ENCODE measurements at regions not wholly inside any gene's neighbourhood (a gene's known extent, or its start where the extent isn't known, plus 50 kb on each side); places are given as distances from the start of the nearest gene placed in this dataset.

- no peak for DNase-seq (ENCODE audit: insufficient read length, low spot score)
- no peak for FAIRE-seq
These were observed 65.0 kb upstream of the MEIS2 start for GRCh38 chr15:37165395-37165794.

DNA sequence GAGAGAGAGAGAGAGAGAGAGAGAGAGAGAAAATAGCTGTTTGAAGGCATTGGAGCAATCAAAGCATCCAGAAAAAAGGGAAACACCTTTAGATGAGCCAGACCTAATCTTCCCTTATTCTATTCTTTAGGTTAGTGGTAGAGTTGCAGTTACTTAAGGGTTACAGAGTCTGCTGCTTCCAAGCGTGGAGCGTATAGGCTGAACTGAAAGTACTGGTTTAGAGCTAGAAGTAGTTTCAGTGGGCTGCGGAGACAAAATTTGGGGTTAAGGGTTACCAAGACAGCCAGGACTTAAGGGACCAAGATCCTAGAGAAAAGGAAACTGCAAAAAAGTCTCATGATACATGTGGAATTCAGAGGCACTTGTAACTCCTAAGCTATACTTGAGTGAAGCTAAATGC lies 66.1 kb upstream of the MEIS2 start:
- no peak for FAIRE-seq
- no peak for DNase-seq (ENCODE audit: insufficient read length, low spot score)

DNA sequence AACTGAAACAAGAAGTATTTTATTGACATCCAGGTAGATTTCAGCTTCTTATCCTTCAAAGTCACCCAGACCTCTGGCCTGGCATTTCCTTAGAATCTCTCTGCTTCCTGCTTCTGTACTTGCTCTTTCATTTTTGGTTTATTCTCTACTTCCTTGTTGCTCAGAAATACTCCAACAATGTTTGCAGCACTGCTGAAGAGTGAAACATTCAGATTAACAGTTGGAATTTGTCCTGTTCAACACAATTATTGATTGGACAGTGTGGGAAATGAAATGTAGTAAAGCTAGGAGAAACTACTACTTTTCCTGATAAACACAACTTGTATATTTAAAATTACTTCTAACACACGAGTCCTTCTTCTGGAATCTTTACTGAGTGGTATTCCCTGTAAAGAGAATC lies 81.0 kb upstream of the MEIS2 start:
- DNase-seq (ENCODE audit: insufficient read length, low spot score), result no peak
- no peak for FAIRE-seq

GRCh38 chr15:37199545-37199944 lies 99.2 kb upstream of the MEIS2 start:
- FAIRE-seq (no peak), DNase-seq (ENCODE audit: insufficient read length, low spot score) (no peak)

DNA sequence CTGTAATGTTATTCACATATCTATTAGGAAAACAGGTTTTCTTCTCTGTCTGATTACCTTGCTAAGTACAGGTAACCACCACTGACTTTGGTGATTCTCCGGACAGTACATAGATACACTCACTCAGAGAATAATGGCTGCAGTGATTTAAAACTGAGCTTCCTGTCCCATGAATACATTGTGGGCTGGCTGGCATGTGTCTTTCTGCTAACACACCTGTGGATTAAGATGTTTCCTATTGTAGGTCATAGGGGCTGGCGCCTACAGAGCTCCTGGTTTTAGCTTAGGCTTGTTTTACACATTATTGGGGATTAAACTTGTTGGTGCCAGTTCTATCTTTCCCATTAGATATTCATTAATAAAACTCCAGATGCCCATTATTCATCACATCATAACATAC lies 102.7 kb upstream of the MEIS2 start:
- no peak for FAIRE-seq
- DNase-seq (ENCODE audit: insufficient read length, low spot score), result no peak

DNA sequence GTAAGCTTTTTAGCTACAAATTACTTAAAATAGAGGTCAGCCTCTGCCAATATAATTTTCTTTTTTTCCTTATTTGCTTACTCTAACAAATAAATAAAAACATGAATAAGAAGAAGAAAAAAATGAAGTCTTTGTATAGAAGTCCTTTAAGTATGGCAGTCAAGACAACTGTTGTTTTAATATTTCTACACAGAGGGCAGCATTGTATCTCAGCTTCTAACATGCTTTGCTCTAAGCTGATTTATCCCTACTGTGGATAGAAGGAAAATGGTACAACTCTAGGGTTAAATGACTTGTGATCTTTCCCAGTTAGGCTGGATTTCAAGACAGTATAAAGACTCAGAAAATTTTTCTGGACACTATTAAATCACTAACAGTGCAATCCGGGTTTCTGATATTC lies 104.3 kb upstream of the MEIS2 start:
- no peak for FAIRE-seq

GRCh38 chr15:37206690-37207089 lies 106.3 kb upstream of the MEIS2 start:
- FAIRE-seq, result no peak
- DNase-seq (ENCODE audit: insufficient read length, low spot score), result no peak

More for the DNA sequence above, 104.3 kb upstream of the MEIS2 start:
- DNase-seq (ENCODE audit: insufficient read length, low spot score), result no peak

- FAIRE-seq (no peak), DNase-seq (ENCODE audit: insufficient read length, low spot score) (no peak)
These were observed 108.0 kb upstream of the MEIS2 start for GRCh38 chr15:37208146-37209040.

DNA sequence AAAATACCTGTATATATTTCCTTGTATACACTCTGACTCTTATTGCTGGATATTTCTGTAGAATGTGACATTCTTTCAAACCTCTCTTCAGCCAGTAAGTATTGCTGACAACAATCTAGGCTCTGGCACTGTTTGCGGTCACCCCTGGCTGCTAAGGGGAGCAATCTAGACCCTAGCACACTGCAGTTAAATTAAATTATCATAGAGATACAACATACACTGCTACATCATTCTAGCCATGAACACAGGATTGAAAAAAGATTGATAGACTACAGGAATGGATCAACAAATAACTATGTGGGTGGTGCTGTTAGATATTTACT lies 108.7 kb upstream of the MEIS2 start:
- DNase-seq (ENCODE audit: insufficient read length, low spot score), result no peak
- no peak for FAIRE-seq

- no peak for DNase-seq (ENCODE audit: insufficient read length, low spot score)
- no peak for FAIRE-seq
These were observed 117.2 kb upstream of the MEIS2 start for GRCh38 chr15:37217567-37217966.

- DNase-seq (ENCODE audit: insufficient read length, low spot score) (no peak), FAIRE-seq (no peak)
These were observed 118.1 kb upstream of the MEIS2 start for GRCh38 chr15:37218351-37218916.

- FAIRE-seq, result no peak
- DNase-seq (ENCODE audit: insufficient read length, low spot score), result no peak
These were observed 118.9 kb upstream of the MEIS2 start for GRCh38 chr15:37219211-37219701.

DNA sequence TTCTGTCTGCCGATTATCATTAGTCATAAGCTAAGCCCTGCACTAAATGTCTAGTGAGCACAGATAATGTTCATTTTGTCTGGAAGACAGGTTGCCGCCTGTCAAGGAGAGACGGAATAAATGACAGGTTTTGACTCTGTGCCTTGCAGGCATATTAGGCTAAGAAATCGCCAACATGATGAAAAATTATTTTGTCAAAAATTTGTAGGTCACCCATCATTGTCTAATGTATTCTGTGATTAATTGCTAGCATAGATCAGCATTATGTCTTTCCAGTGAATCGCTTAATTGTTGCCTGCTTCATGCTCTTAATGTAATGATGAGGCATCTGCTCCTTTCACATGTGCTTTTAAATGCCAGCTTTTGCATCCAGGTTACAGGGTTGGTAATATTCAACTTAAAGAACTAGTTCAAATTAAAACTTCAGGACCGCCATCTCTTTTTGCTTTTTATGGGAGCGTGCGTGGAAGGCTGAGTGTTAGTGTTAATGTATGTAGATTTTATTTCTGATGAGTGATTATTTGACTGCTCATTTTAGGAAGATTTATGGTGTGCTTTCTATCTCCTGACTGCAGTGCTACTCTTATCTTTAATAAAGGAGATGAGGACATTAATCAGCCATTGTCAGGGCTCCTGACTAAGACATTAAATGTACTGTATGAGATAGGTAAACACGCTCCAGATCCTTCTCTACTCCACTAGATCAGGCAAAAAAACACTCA lies 120.8 kb upstream of the MEIS2 start:
- no peak for FAIRE-seq
- DNase-seq (ENCODE audit: insufficient read length, low spot score), result no peak

- FAIRE-seq (no peak), DNase-seq (ENCODE audit: insufficient read length, low spot score) (no peak)
These were observed 121.4 kb upstream of the MEIS2 start for GRCh38 chr15:37221671-37222145.

DNA sequence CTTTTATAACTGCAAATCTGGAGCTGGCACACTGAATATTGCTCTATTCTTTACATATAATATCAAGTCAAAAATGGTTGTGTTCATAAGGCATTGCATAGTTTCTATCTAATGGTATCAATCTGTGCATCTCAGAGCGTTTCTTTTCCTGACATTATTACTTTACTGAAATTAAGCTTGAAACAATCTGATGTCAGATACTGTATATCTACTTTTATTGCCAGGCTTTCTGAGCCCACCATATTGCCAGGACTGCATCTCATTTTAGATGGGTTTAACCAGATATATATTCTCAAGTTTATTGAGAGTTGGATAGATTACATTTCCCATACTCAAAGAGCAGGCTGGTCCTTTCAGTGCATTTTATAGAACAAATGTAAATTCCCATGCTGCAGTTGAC lies 122.7 kb upstream of the MEIS2 start:
- FAIRE-seq (no peak), DNase-seq (ENCODE audit: insufficient read length, low spot score) (no peak)

DNA sequence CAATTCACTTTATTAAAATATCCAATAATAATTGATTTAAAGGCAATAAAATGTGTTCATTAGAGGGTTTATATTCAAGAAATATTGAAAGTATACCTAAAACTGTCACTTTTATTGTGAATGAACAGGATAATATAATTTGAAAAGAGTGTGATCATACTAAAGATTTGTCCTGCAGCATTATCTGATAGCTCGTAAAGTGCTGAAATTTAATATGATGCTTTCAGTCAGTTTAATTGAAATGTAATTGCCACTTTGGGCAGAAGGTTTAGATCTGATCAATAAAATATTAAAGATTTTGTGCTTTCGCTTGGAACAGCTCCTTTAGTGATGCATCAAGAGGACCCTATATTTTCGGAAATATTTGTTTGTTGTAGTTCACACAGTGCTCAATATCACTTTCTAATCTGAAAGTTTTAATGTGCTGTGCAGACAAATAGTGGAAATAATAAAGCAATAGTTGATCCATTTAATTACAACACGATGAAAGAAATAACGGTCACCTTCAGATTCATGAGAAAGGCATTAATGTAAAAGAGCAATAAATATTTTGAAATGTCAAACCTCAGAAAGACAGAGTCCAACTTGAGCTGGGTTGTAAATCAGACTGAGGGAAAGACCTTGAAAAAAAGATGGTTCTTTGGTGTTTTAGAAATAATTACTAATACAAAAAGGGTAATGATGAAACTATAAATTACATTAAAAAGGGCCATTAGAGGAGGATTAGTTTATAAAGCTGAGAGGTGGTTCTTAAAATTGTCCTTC lies 129.7 kb upstream of the MEIS2 start:
- FAIRE-seq (no peak), DNase-seq (ENCODE audit: insufficient read length, low spot score) (no peak)

DNA sequence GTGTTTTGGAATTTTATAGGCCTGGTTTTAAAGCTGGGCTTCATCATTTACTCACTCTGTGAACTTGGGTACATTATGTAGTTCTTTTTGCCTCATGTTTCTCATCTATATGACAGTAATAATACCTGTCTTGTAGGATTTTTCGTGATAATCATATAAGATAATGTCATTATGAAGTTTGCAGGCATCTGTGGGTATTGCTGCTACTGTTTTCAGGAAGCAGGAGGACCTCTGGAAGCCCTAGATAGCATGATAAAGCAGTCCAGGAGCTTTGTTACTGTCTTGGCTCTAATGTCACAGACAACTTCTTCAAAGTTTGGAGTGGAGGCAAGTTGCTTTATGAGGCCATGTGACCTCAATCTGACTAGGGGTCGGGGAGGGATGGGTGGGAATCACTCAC lies 145.0 kb upstream of the MEIS2 start:
- DNase-seq (ENCODE audit: insufficient read length, low spot score) (no peak), FAIRE-seq (no peak)

DNA sequence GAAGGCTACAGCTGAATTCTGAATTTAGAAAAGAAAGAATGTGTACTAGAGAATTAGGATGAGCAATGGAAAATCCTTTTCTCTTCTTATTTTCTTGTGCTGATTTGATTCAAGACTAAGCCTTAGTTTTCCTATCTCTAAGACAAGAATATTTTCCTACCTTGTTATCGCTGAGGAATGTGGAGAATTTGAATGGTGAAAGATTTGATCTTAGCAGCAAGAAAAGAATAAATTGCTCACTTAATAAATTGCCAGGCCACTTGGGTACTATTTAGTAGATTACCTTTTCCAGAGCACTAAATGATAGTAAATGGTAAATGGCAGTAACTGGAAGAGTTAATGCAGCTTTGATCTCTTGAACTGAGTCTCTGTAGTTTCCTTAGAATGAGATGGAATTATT lies 145.7 kb upstream of the MEIS2 start:
- FAIRE-seq, result no peak
- no peak for DNase-seq (ENCODE audit: insufficient read length, low spot score)

GRCh38 chr15:37246856-37247255 lies 146.5 kb upstream of the MEIS2 start:
- no peak for DNase-seq (ENCODE audit: insufficient read length, low spot score)
- FAIRE-seq, result no peak

- FAIRE-seq (no peak), DNase-seq (ENCODE audit: insufficient read length, low spot score) (no peak)
These were observed 148.9 kb upstream of the MEIS2 start for GRCh38 chr15:37249249-37249648.

GRCh38 chr15:37252530-37252929 lies 152.2 kb upstream of the MEIS2 start:
- no peak for FAIRE-seq
- DNase-seq (ENCODE audit: insufficient read length, low spot score), result no peak
